NB4 (cell line): ENCODE measurements at regions not wholly inside any gene's neighbourhood (a gene's known extent, or its start where the extent isn't known, plus 50 kb on each side); places are given as distances from the start of the nearest gene placed in this dataset.

ENCODE experiments used
- MYC ChIP-seq: IDR thresholded peaks from 2 replicates; pipeline ENCODE4 v1.6.1; 2011; ENCODE audit warnings: low read depth, low read length
- POLR2A ChIP-seq: IDR thresholded peaks from 2 replicates; pipeline ENCODE4 v1.6.1; 2011; ENCODE audit warnings: mild to moderate bottlenecking; ENCODE audit not compliant: insufficient read length; ENCODE audit errors: extremely low read depth
- TF ChIP-seq, protein P1 (sequence below): IDR thresholded peaks from one replicate; pipeline ENCODE4 v1.5.1; 2012; ENCODE audit warnings: low read depth, low read length
- TF ChIP-seq, protein P2 (sequence below): IDR thresholded peaks from 2 replicates; pipeline ENCODE4 v1.6.1; 2011; ENCODE audit warnings: low read depth, low read length

- TF ChIP-seq POLR2A (no peak), MYC (no peak)
- TF ChIP-seq, protein P1, sequence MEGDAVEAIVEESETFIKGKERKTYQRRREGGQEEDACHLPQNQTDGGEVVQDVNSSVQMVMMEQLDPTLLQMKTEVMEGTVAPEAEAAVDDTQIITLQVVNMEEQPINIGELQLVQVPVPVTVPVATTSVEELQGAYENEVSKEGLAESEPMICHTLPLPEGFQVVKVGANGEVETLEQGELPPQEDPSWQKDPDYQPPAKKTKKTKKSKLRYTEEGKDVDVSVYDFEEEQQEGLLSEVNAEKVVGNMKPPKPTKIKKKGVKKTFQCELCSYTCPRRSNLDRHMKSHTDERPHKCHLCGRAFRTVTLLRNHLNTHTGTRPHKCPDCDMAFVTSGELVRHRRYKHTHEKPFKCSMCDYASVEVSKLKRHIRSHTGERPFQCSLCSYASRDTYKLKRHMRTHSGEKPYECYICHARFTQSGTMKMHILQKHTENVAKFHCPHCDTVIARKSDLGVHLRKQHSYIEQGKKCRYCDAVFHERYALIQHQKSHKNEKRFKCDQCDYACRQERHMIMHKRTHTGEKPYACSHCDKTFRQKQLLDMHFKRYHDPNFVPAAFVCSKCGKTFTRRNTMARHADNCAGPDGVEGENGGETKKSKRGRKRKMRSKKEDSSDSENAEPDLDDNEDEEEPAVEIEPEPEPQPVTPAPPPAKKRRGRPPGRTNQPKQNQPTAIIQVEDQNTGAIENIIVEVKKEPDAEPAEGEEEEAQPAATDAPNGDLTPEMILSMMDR, result no peak
- TF ChIP-seq, protein P2, sequence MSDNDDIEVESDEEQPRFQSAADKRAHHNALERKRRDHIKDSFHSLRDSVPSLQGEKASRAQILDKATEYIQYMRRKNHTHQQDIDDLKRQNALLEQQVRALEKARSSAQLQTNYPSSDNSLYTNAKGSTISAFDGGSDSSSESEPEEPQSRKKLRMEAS, result no peak
Measured at GRCh38 chr3:81363816-81364215, 397.6 kb downstream of the GBE1 start.
